GM10266 (cell line): ENCODE measurements at regions not wholly inside any gene's neighbourhood (a gene's known extent, or its start where the extent isn't known, plus 50 kb on each side); places are given as distances from the start of the nearest gene placed in this dataset.
"Not testable (repeated sequence)": the region's sequence is repeated elsewhere in the genome, so short reads cannot be mapped to it uniquely, and the experiment has no call there.

Experiments used
- DNase-seq: peaks from one replicate; pipeline ENCODE4 v3.0.0; 2012; ENCODE audit errors: extremely low spot score
- CTCF ChIP-seq: IDR thresholded peaks from 2 replicates; pipeline ENCODE4 v1.5.1; 2012; ENCODE audit warnings: mild to moderate bottlenecking, low read depth; ENCODE audit not compliant: control insufficient read depth, insufficient read depth; ENCODE audit errors: missing control alignments

- TF ChIP-seq CTCF: no peak
- no peak for DNase-seq
Observed at GRCh38 chr3:189375532-189375931, 203.8 kb downstream of the TPRG1 start.

GRCh38 chr3:189383630-189384029 lies 211.9 kb downstream of the TPRG1 start:
- TF ChIP-seq CTCF: no peak
- DNase-seq: no peak

- DNase-seq: not testable (repeated sequence)
Observed at GRCh38 chr3:189385880-189386279, 214.1 kb downstream of the TPRG1 start.

GRCh38 chr3:189386739-189387138 lies 215.0 kb downstream of the TPRG1 start:
- no peak for TF ChIP-seq CTCF
- no peak for DNase-seq

GRCh38 chr3:189389346-189389745 lies 217.6 kb downstream of the TPRG1 start:
- TF ChIP-seq CTCF: no peak
- no peak for DNase-seq

- no peak for TF ChIP-seq CTCF
- no peak for DNase-seq
Observed at GRCh38 chr3:189393598-189393997, 221.8 kb downstream of the TPRG1 start.

GRCh38 chr3:189394599-189395121 lies 222.9 kb downstream of the TPRG1 start:
- peak; percentile 43 for DNase-seq
- no peak for TF ChIP-seq CTCF

- no peak for TF ChIP-seq CTCF
- no peak for DNase-seq
Observed at GRCh38 chr3:189395825-189396224, 224.1 kb downstream of the TPRG1 start.
